Activated CD4-positive, alpha-beta T cell treated with anti-CD3 and anti-CD28 coated beads, Interleukin-10, Interleukin-2, amounts not matched to agents 100 ng/mL and 50 ng/mL, durations not matched to agents 16 hours and 8 hours (primary cell): ENCODE measurements at regions not wholly inside any gene's neighbourhood (a gene's known extent, or its start where the extent isn't known, plus 50 kb on each side); places are given as distances from the start of the nearest gene placed in this dataset.

Experiments used
- DNase-seq: peaks from one replicate; pipeline ENCODE4 v3.0.0-alpha.2; 2020

DNA sequence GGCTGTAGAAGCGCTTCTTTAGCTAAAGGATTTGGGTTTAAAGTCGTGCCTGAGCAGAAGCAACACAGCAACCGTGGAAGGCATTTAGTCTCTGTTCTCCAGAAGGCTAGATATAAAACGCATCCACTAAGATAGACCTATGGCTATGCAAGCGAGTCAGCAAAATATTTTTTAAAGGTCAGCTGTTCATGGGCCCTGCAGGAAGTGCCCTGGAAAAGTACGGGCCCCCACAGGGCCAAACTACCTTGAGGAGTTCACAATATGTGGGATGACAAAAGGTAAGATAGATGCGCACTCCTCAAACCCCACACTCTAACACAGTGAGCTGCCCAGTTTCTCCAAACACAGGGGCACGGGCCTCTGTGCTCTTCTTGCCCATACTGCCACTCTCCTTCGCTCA, 261.6 kb downstream of the VPS13C start:
- no peak for DNase-seq

DNA sequence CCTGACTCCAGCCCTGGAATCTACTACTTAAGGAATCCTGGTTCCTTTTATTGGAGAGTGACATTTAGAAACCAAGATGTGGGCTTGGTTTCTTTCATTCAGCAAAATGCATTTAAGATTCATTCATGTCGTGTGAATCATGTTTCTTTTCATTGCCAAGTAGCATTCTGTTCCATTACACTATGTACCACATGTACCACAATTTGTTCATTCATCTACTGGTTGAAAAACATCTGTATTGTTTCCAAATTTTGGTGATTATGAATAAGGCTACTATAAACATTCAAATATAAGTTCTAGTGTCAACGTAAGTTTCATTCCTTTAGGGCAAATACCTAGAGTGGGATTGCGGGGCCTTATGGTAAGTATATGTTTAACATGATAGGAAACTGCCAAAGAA, 264.2 kb downstream of the VPS13C start:
- DNase-seq: no peak

DNA sequence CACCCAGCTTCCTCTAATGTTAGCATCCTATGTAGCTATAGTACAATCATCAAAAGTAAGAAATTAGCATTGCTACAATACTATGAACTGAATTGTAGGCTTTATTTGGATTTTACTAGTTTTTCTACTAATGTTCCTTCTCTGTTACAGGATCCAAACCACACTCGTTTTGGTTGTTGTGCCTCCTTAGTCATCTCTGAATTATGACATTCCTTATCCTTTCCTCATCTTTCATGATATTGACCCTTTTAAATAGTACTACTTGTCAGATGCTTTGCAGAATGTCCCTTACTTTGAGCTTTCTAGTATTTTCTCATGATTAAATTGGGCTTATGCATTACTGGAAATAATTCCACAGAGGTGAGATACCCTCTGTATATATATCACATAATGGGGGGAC, 265.4 kb downstream of the VPS13C start:
- DNase-seq: no peak

DNA sequence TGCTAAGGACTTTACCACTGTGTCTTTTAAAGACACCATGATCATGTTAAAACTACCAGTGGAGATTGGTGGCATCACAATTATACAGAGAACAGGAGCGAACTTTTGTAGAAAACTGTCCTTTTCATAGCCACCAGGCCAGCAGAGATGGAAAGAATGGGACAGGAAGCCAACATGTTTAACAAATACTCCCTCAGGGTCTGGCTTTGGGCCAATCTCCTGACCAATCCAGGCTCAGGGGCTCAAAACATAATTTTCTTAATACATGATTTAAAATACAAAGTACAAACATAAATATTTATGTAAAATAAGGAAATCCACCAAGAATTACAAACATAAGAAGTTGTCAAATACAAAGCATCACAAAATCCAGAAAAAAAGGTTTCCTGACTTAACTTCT, 266.0 kb downstream of the VPS13C start:
- no peak for DNase-seq

DNA sequence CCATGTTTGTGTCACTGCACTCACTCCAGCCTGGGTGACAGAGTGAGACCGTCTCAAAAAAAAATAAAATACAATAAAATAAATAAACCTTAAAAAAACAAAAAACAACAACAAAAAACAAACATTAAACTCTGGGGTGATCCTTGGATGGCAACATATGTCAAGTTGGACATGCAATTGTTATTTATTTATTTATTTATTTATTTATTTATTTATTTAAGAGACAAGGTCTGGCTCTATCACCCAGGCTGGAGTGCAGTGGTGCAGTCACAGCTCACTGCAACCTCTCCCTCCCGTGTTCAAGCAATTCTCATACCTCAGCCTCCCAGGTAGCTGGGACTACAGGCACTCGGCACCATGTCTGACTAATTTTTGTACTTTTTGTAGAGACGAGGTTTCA, 275.5 kb downstream of the VPS13C start:
- DNase-seq: no peak

DNA sequence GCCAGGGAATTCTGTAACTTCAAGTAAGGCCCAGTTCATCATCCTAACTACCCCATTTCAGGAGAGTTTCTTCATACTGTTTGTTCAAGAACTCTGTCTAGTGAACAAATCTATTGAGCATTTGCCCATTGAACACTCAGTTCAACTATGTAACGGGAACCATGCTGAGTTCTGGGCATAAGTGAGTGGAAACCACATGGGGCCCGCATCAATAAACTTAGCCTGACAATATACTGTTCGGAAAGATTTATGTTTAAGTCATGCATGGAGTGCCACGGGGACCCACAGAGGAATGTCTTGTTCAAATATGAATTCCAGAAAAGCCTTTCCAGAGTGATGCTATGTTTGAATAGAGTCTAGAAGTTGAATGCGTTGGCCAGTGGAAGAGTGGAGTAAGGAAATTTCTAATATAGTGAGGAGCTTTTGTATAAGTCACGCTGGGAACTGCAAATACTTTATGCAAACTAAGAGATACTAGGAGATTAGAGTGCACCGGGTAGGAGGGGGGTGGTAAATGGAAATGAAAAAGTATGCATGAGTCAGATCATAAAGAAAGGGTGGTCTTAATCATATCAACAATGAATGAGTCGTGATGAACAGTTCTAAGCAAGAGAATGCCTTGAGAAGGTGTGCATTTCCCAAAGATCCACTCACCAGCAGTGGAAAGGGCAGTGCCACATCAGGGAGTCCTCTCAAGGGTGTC, 279.8 kb downstream of the VPS13C start:
- DNase-seq: no peak

DNA sequence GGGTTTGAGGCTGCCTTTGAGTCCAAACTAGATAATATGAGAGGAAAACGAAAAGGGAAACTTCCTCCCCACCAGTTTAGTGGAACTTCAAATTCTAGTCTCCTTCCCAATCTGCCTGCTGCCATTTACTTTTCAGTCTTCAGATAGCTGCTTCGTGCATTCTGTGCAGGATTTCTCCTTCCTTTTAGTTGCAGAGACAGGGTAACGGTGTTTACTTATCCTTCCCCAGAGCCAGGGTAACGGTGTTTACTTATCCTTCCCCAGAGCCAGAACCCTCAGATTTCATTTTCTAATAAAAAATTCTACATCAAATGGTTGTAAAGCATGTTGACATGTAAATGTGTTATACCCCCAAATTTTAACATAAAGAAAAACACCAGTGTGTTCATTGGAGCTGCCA, 282.6 kb downstream of the VPS13C start:
- DNase-seq: no peak

DNA sequence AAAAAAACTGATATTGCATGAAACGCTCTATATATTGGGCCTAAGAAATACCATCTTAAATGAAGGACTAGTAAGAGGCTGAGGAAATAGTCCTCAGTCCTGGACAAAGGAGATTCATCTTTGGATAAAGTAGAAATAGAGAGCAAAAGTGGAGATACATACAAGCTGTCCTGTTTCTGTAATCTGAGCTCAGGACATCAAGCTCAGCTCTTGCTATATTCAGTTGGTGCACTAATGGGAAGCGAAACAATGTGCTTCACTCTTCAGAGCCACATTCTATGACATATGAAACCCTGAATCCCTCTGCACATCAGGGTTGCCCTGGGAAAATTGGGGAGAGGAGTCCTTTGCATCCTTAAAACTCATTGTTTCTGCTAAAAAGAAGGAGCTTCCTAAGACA, 290.7 kb downstream of the VPS13C start:
- no peak for DNase-seq

DNA sequence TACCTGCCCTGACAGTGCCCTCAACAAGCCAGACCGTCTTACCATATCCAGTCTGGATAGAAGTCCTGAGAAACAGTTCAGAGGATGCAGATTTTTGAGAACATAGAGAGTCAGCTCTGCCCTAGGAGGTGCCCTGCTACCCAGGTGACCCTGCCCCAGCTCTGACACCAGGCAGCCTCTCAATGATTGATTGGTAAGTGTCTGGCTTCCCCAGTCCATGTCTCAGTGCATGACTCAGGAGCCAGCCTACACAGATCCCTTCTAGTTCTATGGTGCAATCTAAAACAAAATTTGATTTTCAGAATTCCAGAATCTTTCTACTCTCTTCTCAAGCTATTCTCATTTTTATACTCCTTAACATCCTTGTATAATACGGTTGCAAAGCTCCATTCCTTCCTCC, 292.1 kb downstream of the VPS13C start:
- DNase-seq: no peak

DNA sequence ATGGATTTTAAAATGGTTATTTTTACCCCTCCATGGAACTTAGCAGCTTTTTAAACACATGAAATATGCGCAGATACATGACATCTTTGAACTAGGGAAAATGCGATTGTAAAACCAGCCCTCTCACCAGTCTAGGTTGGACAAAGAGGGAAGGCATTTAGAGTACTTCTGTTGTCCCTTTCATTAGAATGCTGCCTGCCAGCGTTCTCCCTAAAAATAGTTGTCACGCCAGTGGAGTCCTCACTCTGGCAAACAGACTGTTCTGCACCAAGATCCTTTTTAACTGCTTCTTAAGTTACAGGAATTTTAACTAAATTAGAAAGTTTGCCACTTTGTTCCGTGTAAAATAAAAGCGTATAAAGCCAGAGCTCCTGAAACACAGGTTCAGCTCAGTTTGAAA, 295.3 kb downstream of the VPS13C start:
- no peak for DNase-seq

DNA sequence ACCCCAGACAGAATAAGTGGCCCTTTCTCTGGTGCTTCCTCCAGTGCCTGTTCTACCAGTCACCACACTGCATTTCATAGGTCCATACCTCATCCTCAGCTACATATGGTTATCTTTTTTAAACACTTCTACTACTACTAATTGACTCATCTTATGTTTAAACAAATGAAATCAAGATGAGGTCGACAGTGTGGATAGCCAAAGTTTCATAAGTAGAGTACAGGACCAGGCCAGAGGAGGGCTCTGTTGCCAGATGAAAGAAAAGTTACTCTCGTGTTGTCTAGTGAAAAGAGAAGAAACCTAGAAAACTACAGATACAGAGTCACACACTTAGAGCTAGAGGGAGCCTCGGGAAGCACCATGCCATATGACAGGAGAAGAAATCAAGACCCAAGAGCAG, 296.1 kb downstream of the VPS13C start:
- DNase-seq: no peak

DNA sequence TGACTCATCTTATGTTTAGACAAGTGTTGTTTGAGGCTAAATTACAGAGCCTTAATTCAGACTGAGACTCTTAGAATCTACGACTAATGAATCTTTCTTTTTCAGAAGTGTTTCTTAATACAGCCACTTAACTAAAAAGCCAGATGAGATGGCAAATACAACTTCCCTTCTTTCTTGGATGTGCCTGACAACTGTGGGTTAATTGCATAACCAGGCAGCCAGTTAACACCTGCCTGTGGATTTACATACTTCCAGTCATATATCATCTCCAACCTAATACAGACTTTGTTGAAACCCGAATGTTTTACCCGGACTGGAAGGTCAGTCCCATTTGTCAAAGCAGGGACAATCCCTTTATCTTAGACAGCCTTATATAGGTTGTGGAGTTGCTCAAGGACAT, 297.6 kb downstream of the VPS13C start:
- no peak for DNase-seq

DNA sequence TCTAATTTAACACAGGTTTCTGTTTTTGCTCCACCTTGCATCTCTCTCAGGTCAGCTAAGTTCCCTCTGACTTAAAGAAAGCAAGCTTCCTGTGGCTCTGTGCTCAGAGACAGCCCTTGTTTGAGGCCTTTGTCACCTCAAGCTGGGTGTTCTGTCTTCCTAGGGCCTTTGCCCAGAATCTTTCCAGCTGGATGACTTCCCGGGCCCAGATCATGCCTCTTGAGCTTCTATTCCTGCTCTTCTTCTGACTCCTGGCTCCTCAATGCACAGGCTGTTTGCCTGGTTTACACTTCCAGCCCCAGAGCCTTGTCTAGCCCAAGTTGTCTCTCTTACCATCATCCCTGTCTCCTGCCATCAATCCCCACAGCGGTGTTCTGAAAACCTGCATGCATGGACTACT, 300.6 kb downstream of the VPS13C start:
- DNase-seq: no peak

DNA sequence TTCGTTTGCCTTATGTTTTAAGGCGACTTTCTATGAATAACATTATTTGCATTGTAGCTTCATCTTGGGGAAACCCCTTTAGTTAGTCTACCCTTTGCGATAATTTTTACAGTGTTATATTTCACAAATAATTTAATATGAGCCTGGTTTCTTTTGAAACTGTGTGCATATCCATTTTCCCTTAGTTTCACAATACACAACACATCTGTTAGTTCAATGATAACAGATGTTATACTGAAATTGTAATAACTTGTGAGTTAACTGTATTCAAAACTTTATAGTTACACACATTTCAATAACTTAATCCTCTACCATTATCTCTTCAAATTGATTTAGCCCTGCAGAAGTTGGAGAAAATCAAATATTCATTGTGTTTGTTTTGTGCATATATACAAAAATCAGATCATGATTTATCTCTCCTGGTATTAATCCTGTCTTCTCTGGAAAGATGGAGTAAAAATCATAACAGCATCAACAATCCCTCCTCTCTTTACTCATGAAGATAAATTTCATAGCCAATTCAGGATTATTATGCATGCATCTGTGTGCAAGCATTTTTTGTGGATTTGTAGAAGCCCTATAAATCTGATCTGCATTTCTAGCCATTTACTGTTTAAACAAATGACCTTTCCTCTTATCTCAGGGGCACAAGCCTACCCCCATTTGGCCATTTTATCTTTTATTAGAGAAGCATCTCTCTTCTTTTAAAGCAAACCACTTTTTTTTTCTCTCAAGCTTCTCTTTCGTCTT, 304.0 kb downstream of the VPS13C start:
- no peak for DNase-seq

DNA sequence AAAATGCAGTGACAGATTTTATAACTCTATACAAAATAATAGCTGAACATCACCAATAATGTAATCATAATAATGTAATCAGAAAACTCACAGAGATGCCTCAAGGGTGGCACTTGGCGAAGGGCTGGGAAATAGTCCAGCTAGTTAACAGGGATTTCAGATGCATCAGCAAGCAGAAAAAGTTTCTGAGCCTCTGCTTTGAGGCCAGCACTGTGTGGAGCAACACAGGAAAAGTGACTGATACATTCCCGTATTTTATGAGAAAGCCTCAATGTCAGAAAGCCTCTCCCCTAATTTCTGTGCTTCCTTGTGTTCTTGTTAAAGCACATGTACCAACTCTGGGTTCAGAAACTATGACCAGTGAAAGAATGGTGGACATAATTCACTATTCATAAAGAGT, 304.8 kb downstream of the VPS13C start:
- DNase-seq: no peak

DNA sequence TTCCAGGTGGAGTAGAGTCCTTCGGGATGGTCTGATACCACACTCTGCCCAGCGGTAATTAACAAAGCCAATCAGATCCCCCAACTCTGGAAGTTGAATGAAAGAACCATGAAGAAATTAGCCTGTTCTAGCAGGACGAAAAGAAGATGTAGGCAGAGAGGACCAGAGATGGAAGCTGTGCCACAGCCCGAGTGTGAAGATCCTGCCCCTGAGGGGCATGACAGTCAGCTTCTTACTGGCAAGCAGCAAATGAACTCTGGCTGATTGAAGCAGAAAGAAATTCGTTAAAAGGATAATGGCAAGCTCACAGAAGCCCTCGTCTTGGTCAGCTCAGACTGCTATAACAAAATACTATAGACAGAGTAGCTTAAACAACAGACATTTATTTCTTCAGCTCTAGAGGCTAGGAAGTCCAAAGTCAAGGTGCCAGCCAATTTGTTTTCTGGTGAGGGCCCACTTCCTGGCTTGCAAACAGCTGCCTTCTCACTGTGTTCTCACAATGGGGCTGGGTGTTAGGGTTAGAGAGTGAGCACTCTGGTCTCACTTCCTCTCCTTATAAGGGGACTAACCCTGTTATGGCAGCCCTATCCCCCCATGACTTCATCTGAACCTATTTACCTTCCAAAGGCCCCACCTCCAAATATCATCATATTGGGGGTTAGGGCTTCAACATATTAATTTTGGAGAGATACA, 307.1 kb downstream of the VPS13C start:
- DNase-seq: no peak

DNA sequence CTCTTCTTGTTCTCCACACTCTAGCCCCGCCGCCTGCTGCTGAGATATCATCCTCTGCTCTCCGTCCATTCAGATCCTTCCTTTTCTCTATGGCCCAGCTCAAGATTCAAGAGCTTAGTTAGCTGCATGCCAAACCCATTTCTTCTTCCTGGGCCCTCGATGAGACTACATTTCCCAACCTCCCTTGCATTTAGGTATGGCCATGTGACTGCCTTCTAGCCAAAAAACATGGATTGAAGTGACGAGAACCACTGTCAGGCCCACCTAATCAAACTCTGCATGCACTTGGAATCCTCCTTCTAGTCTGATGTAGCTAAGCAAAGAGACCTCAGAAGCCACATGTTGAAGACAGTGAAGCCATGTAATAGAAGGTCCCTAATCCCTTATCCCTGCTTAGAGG, 308.2 kb downstream of the VPS13C start:
- DNase-seq: no peak

DNA sequence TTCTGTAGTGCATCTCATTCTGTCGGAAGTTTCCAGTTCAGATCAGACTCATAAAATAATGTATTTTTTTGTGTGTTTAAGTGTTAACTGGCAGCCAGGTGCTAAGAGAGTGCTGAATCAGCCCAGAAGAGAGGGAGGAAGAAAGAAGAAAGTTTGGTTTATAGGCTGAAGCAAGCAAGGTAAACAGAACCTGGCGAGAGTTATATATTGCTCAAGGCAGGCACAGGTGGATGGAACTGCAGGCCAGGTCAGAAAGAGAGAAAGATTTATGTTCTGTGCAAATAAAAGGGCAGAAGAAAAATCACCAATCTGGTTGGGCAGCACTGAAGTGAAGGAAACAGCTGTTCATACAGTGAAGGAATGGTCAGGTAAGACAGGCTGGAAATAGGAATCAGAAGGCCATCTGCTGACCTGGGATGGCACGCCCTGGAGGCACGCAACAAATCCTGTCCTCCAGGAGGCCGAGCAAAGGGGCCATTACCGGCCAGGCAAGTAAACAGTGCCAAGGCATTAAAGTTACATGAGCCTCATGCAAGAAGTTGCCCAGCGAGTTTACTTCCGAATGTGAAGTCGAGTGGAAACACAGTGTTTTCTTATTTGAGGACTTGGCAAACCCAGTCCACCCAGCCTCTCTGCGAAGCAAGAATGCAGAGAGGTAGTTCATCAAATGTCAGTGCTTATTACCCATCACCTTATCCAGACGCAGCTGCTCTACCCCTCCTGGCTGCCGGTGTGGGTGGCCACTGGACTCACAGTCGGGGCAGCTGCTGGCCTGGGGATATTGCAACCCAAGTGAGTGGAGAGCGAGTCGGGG, 309.8 kb downstream of the VPS13C start:
- DNase-seq: no peak

DNA sequence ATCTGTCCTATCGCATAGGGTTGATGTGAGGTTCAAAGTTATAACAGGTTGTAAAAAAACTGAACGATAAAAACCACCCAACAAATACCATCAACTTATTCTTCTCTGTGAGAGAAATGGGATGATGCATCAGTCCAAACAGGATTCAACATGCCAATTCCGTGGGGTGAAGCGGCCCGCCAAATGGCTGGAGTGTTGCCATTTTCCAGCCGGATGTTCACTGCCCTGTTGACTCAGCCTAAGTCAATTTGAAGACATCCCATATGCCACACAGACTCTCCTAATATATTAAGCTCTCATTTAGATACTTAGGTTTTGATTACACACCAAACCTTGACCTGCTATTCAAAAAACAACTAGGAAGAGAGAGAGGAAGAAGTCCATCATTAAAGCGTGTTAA, 311.1 kb downstream of the VPS13C start:
- DNase-seq: no peak

DNA sequence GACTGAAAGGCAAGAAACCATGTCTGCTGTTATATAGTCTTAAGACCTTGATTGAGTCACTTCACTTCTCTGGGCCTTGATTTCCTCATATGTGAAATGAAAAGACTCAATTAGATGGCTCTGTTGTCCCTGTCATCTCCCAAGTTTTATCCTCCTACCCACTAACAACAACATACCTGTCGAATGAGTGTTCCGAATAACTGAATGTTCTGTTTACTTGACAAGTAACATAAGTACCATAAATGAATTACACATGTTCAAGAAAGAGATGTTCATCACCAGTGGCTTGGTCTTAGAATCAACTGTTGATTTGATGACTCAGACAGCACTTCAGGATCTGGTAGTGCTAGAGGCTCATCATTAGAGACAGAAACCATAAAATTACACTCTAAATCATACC, 311.7 kb downstream of the VPS13C start:
- DNase-seq: no peak

DNA sequence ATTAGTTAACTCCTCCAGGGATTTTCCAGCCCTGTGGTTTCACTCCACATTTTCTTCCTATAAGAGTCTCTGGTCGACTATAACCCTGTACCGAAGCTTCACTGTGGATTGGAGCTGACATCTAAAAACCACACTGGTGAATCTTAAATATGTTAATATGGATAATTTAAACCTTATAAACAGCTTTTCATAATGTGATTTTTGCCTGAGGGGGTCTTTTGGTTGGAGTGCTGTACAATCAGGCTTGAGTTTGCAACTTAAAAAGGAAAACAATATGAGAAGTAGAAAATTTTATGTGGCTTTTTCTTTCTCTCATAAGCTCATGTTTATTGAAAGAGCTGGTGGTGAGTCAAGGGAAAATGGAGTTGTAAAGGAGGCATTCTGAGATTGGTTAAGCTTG, 313.7 kb downstream of the VPS13C start:
- no peak for DNase-seq

DNA sequence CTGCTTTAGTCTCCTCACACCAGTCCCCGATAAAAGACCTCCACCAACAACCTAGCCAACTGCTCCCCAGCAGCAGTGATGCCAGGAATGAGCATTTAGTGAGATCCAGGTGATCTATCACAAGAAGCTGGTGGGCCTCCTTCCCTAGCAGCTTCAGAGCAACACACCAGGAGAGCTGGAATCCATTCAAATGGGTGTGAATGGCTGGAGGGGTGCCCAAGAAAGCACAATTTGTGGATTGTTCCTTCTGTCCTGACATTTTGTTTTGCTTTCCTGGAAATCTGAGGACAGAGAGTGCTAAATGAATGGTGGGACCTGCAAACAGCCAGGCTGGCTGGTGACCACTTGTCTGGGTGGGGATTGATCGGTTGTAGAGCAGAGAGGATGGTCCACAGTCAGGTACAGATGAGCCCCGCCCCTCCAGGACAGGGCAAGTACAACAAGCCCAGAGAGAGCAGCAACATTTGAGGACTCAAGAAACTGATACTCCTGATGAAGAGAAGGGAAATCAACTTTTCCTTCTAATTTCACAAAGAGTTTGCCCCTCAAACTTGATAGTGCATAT, 316.8 kb downstream of the VPS13C start:
- DNase-seq: no peak

DNA sequence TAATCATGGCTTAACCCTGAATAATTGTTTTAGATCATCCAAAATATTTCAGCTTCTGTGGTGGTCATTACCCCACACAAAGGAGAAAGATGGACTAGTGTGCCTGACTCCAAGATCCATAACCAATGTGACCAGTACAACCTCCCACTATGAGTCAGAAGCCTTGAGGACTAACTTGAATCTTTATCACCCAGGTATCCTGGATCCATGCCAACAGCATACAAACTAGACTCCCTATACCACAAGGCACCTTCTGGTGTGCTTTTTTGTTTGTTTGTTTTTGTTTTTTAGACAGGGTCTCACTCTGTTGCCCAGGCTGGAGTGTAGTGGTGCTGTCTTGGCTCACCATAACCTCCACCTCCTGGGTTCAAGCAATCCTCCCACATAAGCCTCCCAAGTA, 317.7 kb downstream of the VPS13C start:
- DNase-seq: no peak
